Calu3 (cell line): ENCODE measurements at regions not wholly inside any gene's neighbourhood (a gene's known extent, or its start where the extent isn't known, plus 50 kb on each side); places are given as distances from the start of the nearest gene placed in this dataset.
"Not testable (repeated sequence)": the region's sequence is repeated elsewhere in the genome, so short reads cannot be mapped to it uniquely, and the experiment has no call there.

Source experiments
- BruUV-seq: library from RNA; stranded (reverse); fragments of 400-500 nt; replicated peaks from 2 replicates; lab custom pipeline; 2021; lab: Mats Ljungman, UMichigan
- CTCF ChIA-PET: fragments of 300-600 bp; sonication (Branson Sonifier 250); formaldehyde crosslinking; loops from one replicate; lab custom pipeline; 2022; ENCODE audit warnings: antibody characterized with exemption; lab: Charles Lee
- DNase-seq: peaks from one replicate; pipeline ENCODE4 v3.0.0; 2022
- H3K27ac Mint-ChIP-seq: one replicate; pipeline ENCODE4 v1.8.0; 2022; ENCODE audit warnings: mixed read lengths; ENCODE audit not compliant: unreplicated experiment
- H3K27me3 Mint-ChIP-seq: one replicate; pipeline ENCODE4 v1.8.0; 2022; ENCODE audit warnings: mixed read lengths; ENCODE audit not compliant: unreplicated experiment
- H3K36me3 Mint-ChIP-seq: one replicate; pipeline ENCODE4 v1.8.0; 2022; ENCODE audit warnings: mild to moderate bottlenecking, moderate library complexity, mixed read lengths; ENCODE audit not compliant: insufficient read depth, unreplicated experiment
- H3K4me1 Mint-ChIP-seq: one replicate; pipeline ENCODE4 v1.8.0; 2022; ENCODE audit warnings: mild to moderate bottlenecking, low read depth, mixed read lengths; ENCODE audit not compliant: unreplicated experiment
- H3K4me3 Mint-ChIP-seq: one replicate; pipeline ENCODE4 v1.8.0; 2022; ENCODE audit warnings: mild to moderate bottlenecking, low read depth, moderate library complexity, mixed read lengths; ENCODE audit not compliant: unreplicated experiment
- H3K9me3 Mint-ChIP-seq: one replicate; pipeline ENCODE4 v1.8.0; 2022; ENCODE audit warnings: low read depth, mixed read lengths; ENCODE audit not compliant: unreplicated experiment
- intact Hi-C: fragments of 100-400 bp; cut with micrococcal nuclease; formaldehyde crosslinking; loops from one replicate; pipeline ENCODE4 v1.10.0; 2022; ENCODE audit not compliant: unreplicated experiment
- TF ChIP-seq, protein P1 (sequence below): fragments of 200-600 bp; IDR thresholded peaks from one replicate; pipeline ENCODE4 v1.8.0; 2022; ENCODE audit warnings: antibody characterized with exemption; ENCODE audit not compliant: unreplicated experiment

- intact Hi-C loops, H3K27me3 Mint-ChIP-seq, BruUV-seq, H3K4me1 Mint-ChIP-seq, CTCF ChIA-PET, H3K36me3 Mint-ChIP-seq, H3K4me3 Mint-ChIP-seq, DNase-seq, H3K27ac Mint-ChIP-seq: not testable (repeated sequence)
- H3K9me3 Mint-ChIP-seq: peaks cover 12% of the 10 kb centered on the region
These were observed 101.0 kb downstream of the SMC2 start for GRCh38 chr9:104195142-104195541.

GRCh38 chr9:104200456-104200994, 106.4 kb downstream of the SMC2 start:
- intact Hi-C loops: no loop called here
- CTCF ChIA-PET: no interaction called here
- no peaks in the 10 kb centered on the region for H3K27me3 Mint-ChIP-seq
- no peaks in the 10 kb centered on the region for H3K36me3 Mint-ChIP-seq
- no peak overlapping the region for H3K4me3 Mint-ChIP-seq
- no peaks in the 10 kb centered on the region for H3K4me1 Mint-ChIP-seq
- DNase-seq: no peak
- TF ChIP-seq, protein P1, sequence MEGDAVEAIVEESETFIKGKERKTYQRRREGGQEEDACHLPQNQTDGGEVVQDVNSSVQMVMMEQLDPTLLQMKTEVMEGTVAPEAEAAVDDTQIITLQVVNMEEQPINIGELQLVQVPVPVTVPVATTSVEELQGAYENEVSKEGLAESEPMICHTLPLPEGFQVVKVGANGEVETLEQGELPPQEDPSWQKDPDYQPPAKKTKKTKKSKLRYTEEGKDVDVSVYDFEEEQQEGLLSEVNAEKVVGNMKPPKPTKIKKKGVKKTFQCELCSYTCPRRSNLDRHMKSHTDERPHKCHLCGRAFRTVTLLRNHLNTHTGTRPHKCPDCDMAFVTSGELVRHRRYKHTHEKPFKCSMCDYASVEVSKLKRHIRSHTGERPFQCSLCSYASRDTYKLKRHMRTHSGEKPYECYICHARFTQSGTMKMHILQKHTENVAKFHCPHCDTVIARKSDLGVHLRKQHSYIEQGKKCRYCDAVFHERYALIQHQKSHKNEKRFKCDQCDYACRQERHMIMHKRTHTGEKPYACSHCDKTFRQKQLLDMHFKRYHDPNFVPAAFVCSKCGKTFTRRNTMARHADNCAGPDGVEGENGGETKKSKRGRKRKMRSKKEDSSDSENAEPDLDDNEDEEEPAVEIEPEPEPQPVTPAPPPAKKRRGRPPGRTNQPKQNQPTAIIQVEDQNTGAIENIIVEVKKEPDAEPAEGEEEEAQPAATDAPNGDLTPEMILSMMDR: no peak
- no peak overlapping the region for H3K27ac Mint-ChIP-seq
- peaks cover 10% of the 10 kb centered on the region for H3K9me3 Mint-ChIP-seq
- no TSS peak for BruUV-seq

DNA sequence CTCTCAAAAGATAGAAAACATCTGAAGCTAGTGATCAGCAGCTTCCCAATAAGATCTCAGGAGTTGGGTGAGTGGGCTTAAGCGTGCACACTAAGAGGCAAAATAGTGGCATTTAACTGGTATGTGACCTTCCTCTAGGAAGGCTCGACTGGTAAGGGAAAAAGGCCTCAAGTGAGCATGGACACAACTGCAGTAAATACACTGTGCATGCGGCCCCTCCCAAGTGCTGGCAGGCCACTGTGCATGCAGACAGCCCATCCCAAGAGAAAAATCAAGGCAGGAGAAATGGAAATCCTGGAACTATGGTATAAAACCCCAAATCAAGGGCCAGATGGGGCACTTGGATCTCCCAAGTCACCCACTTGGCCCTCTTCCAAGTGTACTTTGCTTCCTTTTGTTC, 112.7 kb downstream of the SMC2 start:
- Mint-ChIP-seq H3K27ac (no peak overlapping the region), H3K36me3 (no peaks in the 10 kb centered on the region), H3K4me1 (no peaks in the 10 kb centered on the region), H3K4me3 (no peak overlapping the region), H3K27me3 (no peaks in the 10 kb centered on the region), H3K9me3 (peaks cover 5% of the 10 kb centered on the region)
- intact Hi-C loops: no loop called here
- TF ChIP-seq, protein P1: no peak
- CTCF ChIA-PET: no interaction called here
- no peak for DNase-seq
- no TSS peak for BruUV-seq

- DNase-seq: no peak
- Mint-ChIP-seq H3K9me3 (peaks cover 7% of the 10 kb centered on the region), H3K27ac (no peak overlapping the region), H3K4me1 (no peaks in the 10 kb centered on the region), H3K4me3 (no peak overlapping the region), H3K36me3 (no peaks in the 10 kb centered on the region), H3K27me3 (no peaks in the 10 kb centered on the region)
- CTCF ChIA-PET: no interaction called here
- TF ChIP-seq, protein P1: no peak
- no TSS peak for BruUV-seq
- intact Hi-C loops: no loop called here
These were observed 115.3 kb downstream of the SMC2 start for GRCh38 chr9:104209387-104209786.

DNA sequence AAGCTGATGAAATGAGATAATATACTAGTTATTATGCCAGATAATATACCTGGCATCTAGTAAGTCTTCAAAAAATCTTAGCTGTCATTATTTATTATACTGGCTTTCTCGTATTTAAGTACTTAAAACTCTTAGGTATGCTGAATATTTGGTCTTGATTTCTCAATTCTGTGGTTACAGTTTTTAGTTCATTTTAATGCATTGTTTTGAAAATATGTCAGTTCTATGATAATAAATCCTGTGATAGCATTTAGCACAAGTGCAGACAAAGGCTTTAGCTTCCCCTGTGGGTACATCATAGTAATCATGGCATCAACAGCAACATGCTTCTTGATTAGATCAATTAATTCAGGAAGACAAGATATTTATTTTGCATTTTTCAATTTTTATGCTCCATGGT, 133.0 kb downstream of the SMC2 start:
- CTCF ChIA-PET: no interaction called here
- intact Hi-C loops: no loop called here
- no peaks in the 10 kb centered on the region for H3K27me3 Mint-ChIP-seq
- peaks cover 7% of the 10 kb centered on the region for H3K9me3 Mint-ChIP-seq
- no TSS peak for BruUV-seq
- TF ChIP-seq, protein P1: no peak
- no peak overlapping the region for H3K4me3 Mint-ChIP-seq
- H3K36me3 Mint-ChIP-seq: no peaks in the 10 kb centered on the region
- DNase-seq: no peak
- H3K27ac Mint-ChIP-seq: no peak overlapping the region
- no peaks in the 10 kb centered on the region for H3K4me1 Mint-ChIP-seq
